MCF 10A (cell line): ENCODE measurements at regions not wholly inside any gene's neighbourhood (a gene's known extent, or its start where the extent isn't known, plus 50 kb on each side); places are given as distances from the start of the nearest gene placed in this dataset.

Experiments
- BruUV-seq: library from RNA; stranded (reverse); fragments of 400-500 nt; replicated peaks from 2 replicates; lab custom pipeline; 2021; lab: Mats Ljungman, UMichigan
- CTCF ChIA-PET: fragments of 300-600 bp; sonication (Branson Sonifier 250); formaldehyde crosslinking; extraction: SDS; loops from one replicate; lab custom pipeline; 2021; ENCODE audit warnings: antibody characterized with exemption, inconsistent platforms; lab: Yijun Ruan, JAX
- POLR2A ChIA-PET: fragments of 300-600, 350-650 bp; sonication (Branson Sonifier 250); formaldehyde crosslinking; extraction: SDS; loops from one replicate; lab custom pipeline; 2020; ENCODE audit warnings: antibody characterized with exemption, inconsistent platforms; lab: Yijun Ruan, JAX
- DNase-seq: peaks from one replicate; pipeline ENCODE4 v3.0.0-alpha.2; 2018; ENCODE audit not compliant: unreplicated experiment
- H3K27ac Mint-ChIP-seq: one replicate; pipeline ENCODE4 v1.8.0; 2022; ENCODE audit warnings: mild to moderate bottlenecking, low read depth, mixed read lengths; ENCODE audit not compliant: unreplicated experiment
- H3K27me3 Mint-ChIP-seq: one replicate; pipeline ENCODE4 v1.8.0; 2022; ENCODE audit warnings: mixed read lengths; ENCODE audit not compliant: insufficient read depth, unreplicated experiment
- H3K36me3 Mint-ChIP-seq: one replicate; pipeline ENCODE4 v1.8.0; 2022; ENCODE audit warnings: mild to moderate bottlenecking, moderate library complexity, mixed read lengths; ENCODE audit not compliant: insufficient read depth, unreplicated experiment
- H3K4me1 Mint-ChIP-seq: one replicate; pipeline ENCODE4 v1.8.0; 2022; ENCODE audit warnings: mixed read lengths; ENCODE audit not compliant: insufficient read depth, unreplicated experiment
- H3K4me3 Mint-ChIP-seq: one replicate; pipeline ENCODE4 v1.8.0; 2022; ENCODE audit warnings: mild to moderate bottlenecking, moderate library complexity, mixed read lengths; ENCODE audit not compliant: unreplicated experiment
- H3K9me3 Mint-ChIP-seq: one replicate; pipeline ENCODE4 v1.8.0; 2022; ENCODE audit warnings: mixed read lengths; ENCODE audit not compliant: unreplicated experiment
- intact Hi-C: fragments of 100-400 bp; cut with micrococcal nuclease; formaldehyde crosslinking; loops from 2 replicates; pipeline ENCODE4 v1.14.1; 2022
- TF ChIP-seq, protein P1 (sequence below): fragments of 200-600 bp; IDR thresholded peaks from one replicate; pipeline ENCODE4 v1.8.0; 2022; ENCODE audit warnings: antibody characterized with exemption, mild to moderate bottlenecking; ENCODE audit not compliant: unreplicated experiment

GRCh38 chr4:42205541-42205940, 53.1 kb upstream of the BEND4 start:
- H3K9me3 Mint-ChIP-seq: no peaks in the 10 kb centered on the region
- no TSS peak for BruUV-seq
- H3K4me3 Mint-ChIP-seq: no peak overlapping the region
- H3K4me1 Mint-ChIP-seq: no peaks in the 10 kb centered on the region
- no peak overlapping the region for H3K27ac Mint-ChIP-seq
- TF ChIP-seq, protein P1, sequence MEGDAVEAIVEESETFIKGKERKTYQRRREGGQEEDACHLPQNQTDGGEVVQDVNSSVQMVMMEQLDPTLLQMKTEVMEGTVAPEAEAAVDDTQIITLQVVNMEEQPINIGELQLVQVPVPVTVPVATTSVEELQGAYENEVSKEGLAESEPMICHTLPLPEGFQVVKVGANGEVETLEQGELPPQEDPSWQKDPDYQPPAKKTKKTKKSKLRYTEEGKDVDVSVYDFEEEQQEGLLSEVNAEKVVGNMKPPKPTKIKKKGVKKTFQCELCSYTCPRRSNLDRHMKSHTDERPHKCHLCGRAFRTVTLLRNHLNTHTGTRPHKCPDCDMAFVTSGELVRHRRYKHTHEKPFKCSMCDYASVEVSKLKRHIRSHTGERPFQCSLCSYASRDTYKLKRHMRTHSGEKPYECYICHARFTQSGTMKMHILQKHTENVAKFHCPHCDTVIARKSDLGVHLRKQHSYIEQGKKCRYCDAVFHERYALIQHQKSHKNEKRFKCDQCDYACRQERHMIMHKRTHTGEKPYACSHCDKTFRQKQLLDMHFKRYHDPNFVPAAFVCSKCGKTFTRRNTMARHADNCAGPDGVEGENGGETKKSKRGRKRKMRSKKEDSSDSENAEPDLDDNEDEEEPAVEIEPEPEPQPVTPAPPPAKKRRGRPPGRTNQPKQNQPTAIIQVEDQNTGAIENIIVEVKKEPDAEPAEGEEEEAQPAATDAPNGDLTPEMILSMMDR: no peak
- H3K27me3 Mint-ChIP-seq: no peaks in the 10 kb centered on the region
- ChIA-PET POLR2A (interaction anchor here (0.7 kb wide), 1 partner anchor 48 kb away, joined by 3 read pairs; no protein-coding TSS in a partner anchor), CTCF (no interaction called here)
- no peaks in the 10 kb centered on the region for H3K36me3 Mint-ChIP-seq
- intact Hi-C loops: no loop called here
- no peak for DNase-seq

- H3K27ac Mint-ChIP-seq: no peak overlapping the region
- TF ChIP-seq, protein P1: no peak
- ChIA-PET POLR2A (interaction anchor here (0.6 kb wide), 1 partner anchor 155 kb away, joined by 4 read pairs; no protein-coding TSS in a partner anchor), CTCF (interaction anchor here (0.6 to 1.1 kb wide), 4 partner anchors 14 to 300 kb away, joined by 3 to 5 read pairs (median 3); no protein-coding TSS in a partner anchor)
- intact Hi-C loops: no loop called here
- no TSS peak for BruUV-seq
- H3K9me3 Mint-ChIP-seq: no peaks in the 10 kb centered on the region
- H3K36me3 Mint-ChIP-seq: no peaks in the 10 kb centered on the region
- H3K27me3 Mint-ChIP-seq: no peaks in the 10 kb centered on the region
- H3K4me3 Mint-ChIP-seq: no peak overlapping the region
- DNase-seq: no peak
- H3K4me1 Mint-ChIP-seq: no peaks in the 10 kb centered on the region
Observed at GRCh38 chr4:42216664-42217063, 64.2 kb upstream of the BEND4 start.

- ChIA-PET POLR2A (interaction anchor here (0.7 to 1.1 kb wide), 2 partner anchors 13 to 14 kb away, joined by 3 to 4 read pairs; no protein-coding TSS in a partner anchor), CTCF (interaction anchor here (0.7 kb wide), 1 partner anchor 227 kb away, joined by 3 read pairs; no protein-coding TSS in a partner anchor)
- no peaks in the 10 kb centered on the region for H3K4me1 Mint-ChIP-seq
- TF ChIP-seq, protein P1: no peak
- no peaks in the 10 kb centered on the region for H3K36me3 Mint-ChIP-seq
- no peaks in the 10 kb centered on the region for H3K27me3 Mint-ChIP-seq
- H3K4me3 Mint-ChIP-seq: no peak overlapping the region
- no peak overlapping the region for H3K27ac Mint-ChIP-seq
- no TSS peak for BruUV-seq
- intact Hi-C loops: no loop called here
- DNase-seq: no peak
- no peaks in the 10 kb centered on the region for H3K9me3 Mint-ChIP-seq
Observed at GRCh38 chr4:42225286-42225685, 72.8 kb upstream of the BEND4 start.

DNA sequence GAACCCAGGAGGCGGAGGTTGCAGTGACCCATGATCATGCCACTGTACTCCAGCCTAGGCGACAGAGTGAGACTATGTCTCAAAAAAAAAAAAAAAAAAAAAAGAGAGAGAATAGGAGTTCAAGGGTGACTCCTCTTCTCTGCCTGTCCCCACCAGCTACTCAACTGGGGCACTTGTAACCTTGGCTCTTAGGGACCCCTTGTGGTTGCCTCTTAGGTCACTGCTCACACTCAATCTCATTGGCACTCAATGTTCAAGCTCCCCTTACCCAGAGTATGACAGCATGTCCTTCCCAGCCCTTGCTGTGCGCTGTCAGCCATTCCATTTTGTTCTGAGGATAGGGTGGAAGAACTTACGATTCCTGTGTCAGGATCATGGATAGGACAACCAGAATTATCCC, 82.4 kb upstream of the BEND4 start:
- Mint-ChIP-seq H3K27ac (no peak overlapping the region), H3K27me3 (no peaks in the 10 kb centered on the region), H3K4me1 (no peaks in the 10 kb centered on the region), H3K4me3 (no peak overlapping the region), H3K36me3 (no peaks in the 10 kb centered on the region), H3K9me3 (no peaks in the 10 kb centered on the region)
- no peak for DNase-seq
- TF ChIP-seq, protein P1: no peak
- intact Hi-C loops: no loop called here
- BruUV-seq: no TSS peak
- POLR2A ChIA-PET: no interaction called here
- CTCF ChIA-PET: interaction anchor here (0.6 kb wide), 1 partner anchor 19 kb away, joined by 3 read pairs; no protein-coding TSS in a partner anchor
